ENCODE measurements at regions not wholly inside any gene's neighbourhood (a gene's known extent, or its start where the extent isn't known, plus 50 kb on each side); places are given as distances from the start of the nearest gene placed in this dataset.
"Not testable (repeated sequence)": the region's sequence is repeated elsewhere in the genome, so short reads cannot be mapped to it uniquely, and the experiment has no call there.

- no peaks in the 10 kb centered on the region for H3K27me3 ChIP-seq (ENCODE audit: control insufficient read depth in 1 of 2, insufficient read depth in 2 of 2, low read length in 1 of 2)
- ATAC-seq (ENCODE audit: low FRiP score) (no peak), DNase-seq (no peak)
- H3K36me3 ChIP-seq (ENCODE audit: control insufficient read depth in 1 of 2, insufficient read depth in 2 of 2, low read length in 1 of 2), result no peaks in the 10 kb centered on the region
- H3K4me3 ChIP-seq (ENCODE audit: low read length in 2 of 2), result no peak overlapping the region
- H3K9me3 ChIP-seq (ENCODE audit: control insufficient read depth, low read length), result no peaks in the 10 kb centered on the region
- H3K4me1 ChIP-seq (ENCODE audit: control insufficient read depth in 1 of 2, insufficient read depth in 2 of 2, low read length in 2 of 2), result no peaks in the 10 kb centered on the region
- intact Hi-C loops (cut with DNase I), result no loop called here
- H3K27ac ChIP-seq (ENCODE audit: low read depth in 1 of 2, low read length in 2 of 2), result no peak overlapping the region
Observed at GRCh38 chr4:117135634-117136354, 50.4 kb upstream of the TRAM1L1 start.

DNA sequence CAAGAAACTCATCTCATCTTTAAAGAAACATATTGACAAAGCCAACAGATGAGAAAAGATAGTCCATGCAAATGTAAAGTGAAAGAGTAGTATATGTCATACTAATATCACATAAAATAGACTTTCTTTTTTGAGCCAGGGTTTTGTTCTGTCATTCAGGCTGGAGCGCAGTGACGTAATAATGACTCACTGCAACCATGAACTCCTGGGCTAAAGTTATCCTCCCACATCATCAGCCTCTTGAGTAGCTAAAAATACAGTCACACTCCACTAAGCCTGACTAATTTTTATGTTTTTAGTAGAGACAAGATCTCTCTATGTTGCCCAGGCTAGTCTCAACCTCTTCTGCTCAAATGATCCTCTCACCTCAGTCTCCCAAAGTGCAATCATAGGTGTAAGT, 51.8 kb upstream of the TRAM1L1 start:
- no peaks in the 10 kb centered on the region for H3K9me3 ChIP-seq (ENCODE audit: control insufficient read depth, low read length)
- no peak overlapping the region for H3K4me3 ChIP-seq (ENCODE audit: low read length in 2 of 2)
- H3K4me1 ChIP-seq (ENCODE audit: control insufficient read depth in 1 of 2, insufficient read depth in 2 of 2, low read length in 2 of 2), result no peaks in the 10 kb centered on the region
- H3K27ac ChIP-seq (ENCODE audit: low read depth in 1 of 2, low read length in 2 of 2), result no peak overlapping the region
- no peaks in the 10 kb centered on the region for H3K27me3 ChIP-seq (ENCODE audit: control insufficient read depth in 1 of 2, insufficient read depth in 2 of 2, low read length in 1 of 2)
- WGBS, 2 donors, result 79 to 86% methylated on average over 2 of the region's 2 CpGs
- no peaks in the 10 kb centered on the region for H3K36me3 ChIP-seq (ENCODE audit: control insufficient read depth in 1 of 2, insufficient read depth in 2 of 2, low read length in 1 of 2)
- no peak for DNase-seq
- ATAC-seq (ENCODE audit: low FRiP score), result no peak
- intact Hi-C loops (cut with DNase I), result no loop called here

GRCh38 chr4:117138732-117139131, 53.4 kb upstream of the TRAM1L1 start:
- WGBS, 2 donors, result 92% methylated on average over 3 of the region's 3 CpGs
- H3K9me3 ChIP-seq (ENCODE audit: control insufficient read depth, low read length); H3K4me3 ChIP-seq (ENCODE audit: low read length in 2 of 2); H3K27ac ChIP-seq (ENCODE audit: low read depth in 1 of 2, low read length in 2 of 2); H3K27me3 ChIP-seq (ENCODE audit: control insufficient read depth in 1 of 2, insufficient read depth in 2 of 2, low read length in 1 of 2); H3K4me1 ChIP-seq (ENCODE audit: control insufficient read depth in 1 of 2, insufficient read depth in 2 of 2, low read length in 2 of 2); DNase-seq; intact Hi-C loops (cut with DNase I); H3K36me3 ChIP-seq (ENCODE audit: control insufficient read depth in 1 of 2, insufficient read depth in 2 of 2, low read length in 1 of 2); ATAC-seq (ENCODE audit: low FRiP score): not testable (repeated sequence)

- intact Hi-C loops (cut with DNase I), result no loop called here
- DNase-seq, result no peak
- Histone ChIP-seq H3K27me3 (ENCODE audit: control insufficient read depth in 1 of 2, insufficient read depth in 2 of 2, low read length in 1 of 2) (no peaks in the 10 kb centered on the region), H3K9me3 (ENCODE audit: control insufficient read depth, low read length) (peaks cover 3% of the 10 kb centered on the region), H3K27ac (ENCODE audit: low read depth in 1 of 2, low read length in 2 of 2) (no peak overlapping the region), H3K4me3 (ENCODE audit: low read length in 2 of 2) (no peak overlapping the region), H3K4me1 (ENCODE audit: control insufficient read depth in 1 of 2, insufficient read depth in 2 of 2, low read length in 2 of 2) (no peaks in the 10 kb centered on the region), H3K36me3 (ENCODE audit: control insufficient read depth in 1 of 2, insufficient read depth in 2 of 2, low read length in 1 of 2) (no peaks in the 10 kb centered on the region)
- 86 to 93% methylated on average over 6 of the region's 6 CpGs for WGBS, 2 donors
- no peak for ATAC-seq (ENCODE audit: low FRiP score)
Observed at GRCh38 chr4:117154251-117154650, 68.9 kb upstream of the TRAM1L1 start.

DNA sequence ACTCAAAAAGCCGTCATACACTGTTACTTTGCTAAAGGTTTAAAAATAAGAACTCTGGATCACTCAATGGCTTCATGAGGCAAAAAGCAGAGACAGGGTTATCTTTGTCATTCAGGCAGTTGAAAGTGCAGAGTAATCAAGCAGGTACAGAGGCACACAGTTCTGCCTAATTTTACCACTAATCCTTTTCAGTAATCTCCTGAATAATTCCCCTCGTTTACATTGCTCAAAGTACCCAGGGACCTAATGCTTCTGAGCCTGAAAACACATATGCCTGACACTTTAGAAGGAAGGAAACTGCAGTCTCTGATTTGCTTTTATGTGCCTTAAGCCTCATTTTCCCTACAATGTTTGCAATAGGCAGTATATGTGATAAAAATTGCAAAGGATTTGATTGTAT, 71.4 kb upstream of the TRAM1L1 start:
- Histone ChIP-seq H3K27ac (ENCODE audit: low read depth in 1 of 2, low read length in 2 of 2) (no peak overlapping the region), H3K9me3 (ENCODE audit: control insufficient read depth, low read length) (peaks cover 3% of the 10 kb centered on the region), H3K4me1 (ENCODE audit: control insufficient read depth in 1 of 2, insufficient read depth in 2 of 2, low read length in 2 of 2) (no peaks in the 10 kb centered on the region), H3K27me3 (ENCODE audit: control insufficient read depth in 1 of 2, insufficient read depth in 2 of 2, low read length in 1 of 2) (no peaks in the 10 kb centered on the region), H3K36me3 (ENCODE audit: control insufficient read depth in 1 of 2, insufficient read depth in 2 of 2, low read length in 1 of 2) (no peaks in the 10 kb centered on the region), H3K4me3 (ENCODE audit: low read length in 2 of 2) (no peak overlapping the region)
- no peak for DNase-seq
- intact Hi-C loops (cut with DNase I), result no loop called here
- 23 to 32% methylated on average over 2 of the region's 2 CpGs for WGBS, 2 donors
- ATAC-seq (ENCODE audit: low FRiP score), result no peak

GRCh38 chr4:117157360-117157759, 72.0 kb upstream of the TRAM1L1 start:
- no peaks in the 10 kb centered on the region for H3K36me3 ChIP-seq (ENCODE audit: control insufficient read depth in 1 of 2, insufficient read depth in 2 of 2, low read length in 1 of 2)
- no peaks in the 10 kb centered on the region for H3K27me3 ChIP-seq (ENCODE audit: control insufficient read depth in 1 of 2, insufficient read depth in 2 of 2, low read length in 1 of 2)
- peaks cover 3% of the 10 kb centered on the region for H3K9me3 ChIP-seq (ENCODE audit: control insufficient read depth, low read length)
- ATAC-seq (ENCODE audit: low FRiP score) (no peak), DNase-seq (no peak)
- H3K27ac ChIP-seq (ENCODE audit: low read depth in 1 of 2, low read length in 2 of 2), result no peak overlapping the region
- H3K4me3 ChIP-seq (ENCODE audit: low read length in 2 of 2), result no peak overlapping the region
- H3K4me1 ChIP-seq (ENCODE audit: control insufficient read depth in 1 of 2, insufficient read depth in 2 of 2, low read length in 2 of 2), result no peaks in the 10 kb centered on the region
- intact Hi-C loops (cut with DNase I), result no loop called here

DNA sequence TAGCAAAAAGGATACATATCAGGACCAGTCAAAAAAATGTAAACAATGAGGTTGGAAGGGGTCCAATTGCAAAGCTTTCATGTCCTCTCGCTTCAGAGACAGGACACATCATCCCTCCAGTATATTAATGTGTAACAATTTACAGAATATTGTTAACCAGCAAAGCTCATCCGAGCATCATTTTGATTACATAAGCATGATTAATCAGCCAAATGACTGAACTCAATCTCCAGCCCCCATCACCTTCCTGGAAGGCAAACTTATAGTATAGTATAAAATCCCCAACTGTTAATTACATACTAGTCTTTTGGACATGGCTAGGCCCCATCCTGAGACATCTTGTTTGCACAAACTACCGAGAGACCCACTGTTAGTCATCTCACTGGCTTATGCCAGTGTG, 77.6 kb upstream of the TRAM1L1 start:
- no peak for ATAC-seq (ENCODE audit: low FRiP score)
- no peaks in the 10 kb centered on the region for H3K9me3 ChIP-seq (ENCODE audit: control insufficient read depth, low read length)
- intact Hi-C loops (cut with DNase I), result no loop called here
- no peak overlapping the region for H3K4me3 ChIP-seq (ENCODE audit: low read length in 2 of 2)
- no peak for DNase-seq
- H3K27ac ChIP-seq (ENCODE audit: low read depth in 1 of 2, low read length in 2 of 2), result no peak overlapping the region
- no peaks in the 10 kb centered on the region for H3K36me3 ChIP-seq (ENCODE audit: control insufficient read depth in 1 of 2, insufficient read depth in 2 of 2, low read length in 1 of 2)
- H3K27me3 ChIP-seq (ENCODE audit: control insufficient read depth in 1 of 2, insufficient read depth in 2 of 2, low read length in 1 of 2), result no peaks in the 10 kb centered on the region
- WGBS, 2 donors, result 83 to 90% methylated on average over 3 of the region's 3 CpGs
- H3K4me1 ChIP-seq (ENCODE audit: control insufficient read depth in 1 of 2, insufficient read depth in 2 of 2, low read length in 2 of 2), result no peaks in the 10 kb centered on the region

DNA sequence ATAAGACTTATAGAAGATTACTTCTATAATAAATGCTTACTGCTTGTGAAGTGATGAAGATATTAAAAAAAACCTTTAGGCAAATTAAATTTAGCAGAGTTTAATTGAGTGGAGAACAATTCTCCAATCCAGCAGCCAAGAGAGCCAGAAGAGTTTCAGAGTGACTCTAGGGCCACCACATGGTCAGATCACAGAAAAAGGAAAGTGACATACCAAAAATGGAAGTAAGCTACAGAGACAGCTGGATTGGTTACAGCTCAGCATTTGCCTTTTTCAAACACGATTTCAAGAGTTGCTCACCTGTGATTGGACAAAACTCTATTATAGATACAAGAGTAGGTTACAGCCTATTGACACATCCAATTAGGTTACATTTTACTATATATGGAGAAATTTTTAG, 79.0 kb upstream of the TRAM1L1 start:
- WGBS, 2 donors, result 41 to 45% methylated on average over 1 of the region's 1 CpG
- Histone ChIP-seq H3K36me3 (ENCODE audit: control insufficient read depth in 1 of 2, insufficient read depth in 2 of 2, low read length in 1 of 2) (no peaks in the 10 kb centered on the region), H3K27me3 (ENCODE audit: control insufficient read depth in 1 of 2, insufficient read depth in 2 of 2, low read length in 1 of 2) (no peaks in the 10 kb centered on the region), H3K9me3 (ENCODE audit: control insufficient read depth, low read length) (no peaks in the 10 kb centered on the region), H3K27ac (ENCODE audit: low read depth in 1 of 2, low read length in 2 of 2) (no peak overlapping the region), H3K4me3 (ENCODE audit: low read length in 2 of 2) (no peak overlapping the region), H3K4me1 (ENCODE audit: control insufficient read depth in 1 of 2, insufficient read depth in 2 of 2, low read length in 2 of 2) (no peaks in the 10 kb centered on the region)
- ATAC-seq (ENCODE audit: low FRiP score) (no peak), DNase-seq (no peak)
- intact Hi-C loops (cut with DNase I), result no loop called here

DNA sequence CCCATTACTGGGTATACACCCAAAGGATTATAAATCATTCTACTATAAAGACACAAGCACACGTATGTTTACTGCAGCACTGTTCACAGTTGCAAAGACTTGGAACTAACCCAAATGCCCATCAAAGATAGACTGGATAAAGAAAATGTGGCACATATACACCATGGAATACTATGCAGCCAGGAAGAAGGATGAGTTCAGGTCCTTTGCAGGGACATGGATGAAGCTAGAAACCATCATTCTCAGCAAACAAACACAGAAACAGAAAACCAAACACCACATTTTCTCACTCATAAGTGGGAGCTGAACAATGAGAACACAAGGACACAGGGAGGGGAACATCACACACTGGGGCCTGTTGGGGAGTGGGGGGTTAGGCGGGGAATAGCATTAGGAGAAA, 90.0 kb upstream of the TRAM1L1 start:
- H3K27ac ChIP-seq (ENCODE audit: low read depth in 1 of 2, low read length in 2 of 2); intact Hi-C loops (cut with DNase I): not testable (repeated sequence)

More for the DNA sequence above, 90.0 kb upstream of the TRAM1L1 start:
- not testable (repeated sequence) for H3K4me3 ChIP-seq (ENCODE audit: low read length in 2 of 2); H3K9me3 ChIP-seq (ENCODE audit: control insufficient read depth, low read length); H3K27me3 ChIP-seq (ENCODE audit: control insufficient read depth in 1 of 2, insufficient read depth in 2 of 2, low read length in 1 of 2); H3K4me1 ChIP-seq (ENCODE audit: control insufficient read depth in 1 of 2, insufficient read depth in 2 of 2, low read length in 2 of 2); DNase-seq; ATAC-seq (ENCODE audit: low FRiP score); H3K36me3 ChIP-seq (ENCODE audit: control insufficient read depth in 1 of 2, insufficient read depth in 2 of 2, low read length in 1 of 2)
- WGBS, 2 donors, result 87 to 91% methylated on average over 2 of the region's 2 CpGs
